Mammary epithelial cell (primary cell): ENCODE measurements at regions not wholly inside any gene's neighbourhood (a gene's known extent, or its start where the extent isn't known, plus 50 kb on each side); places are given as distances from the start of the nearest gene placed in this dataset.

Experiments
- CTCF ChIP-seq, 2 donors: IDR thresholded peaks in 1 of 2; conservative IDR thresholded peaks in 1 of 2; 2 replicates each; pipeline ENCODE4 v1.5.1; 2011 to 2012; ENCODE audit warnings: inconsistent platforms in 2 of 2, low read length in 2 of 2, mild to moderate bottlenecking in 2 of 2, control low read depth in 1 of 2, low read depth in 1 of 2; ENCODE audit not compliant: insufficient read depth in 1 of 2; ENCODE audit errors: extremely low read depth in 1 of 2
- EZH2 ChIP-seq: IDR thresholded peaks from 2 replicates; pipeline ENCODE4 v1.6.1; 2012; ENCODE audit warnings: low read length, inconsistent platforms, borderline replicate concordance

GRCh38 chr11:25298450-25298849, 801.6 kb downstream of the LUZP2 start:
- TF ChIP-seq CTCF (conservative IDR thresholded peaks at IDR 0.05 in 1 of 2, IDR thresholded peaks at IDR 0.05 in 1 of 2; ENCODE audit: extremely low read depth in 1 of 2, insufficient read depth in 1 of 2, low read depth in 1 of 2, low read length in 2 of 2) (no peak), EZH2 (no peak)
